Stimulated activated CD4-positive, alpha-beta T cell treated with anti-CD3 and anti-CD28 coated beads, Interleukin-1b, Interleukin-23, amount 100 ng/mL, for 1 hour (primary cell): ENCODE measurements at regions not wholly inside any gene's neighbourhood (a gene's known extent, or its start where the extent isn't known, plus 50 kb on each side); places are given as distances from the start of the nearest gene placed in this dataset.
A peak's percentile ranks its signal among the peaks of the same experiment; 100 is the strongest.
"Not testable (repeated sequence)": the region's sequence is repeated elsewhere in the genome, so short reads cannot be mapped to it uniquely, and the experiment has no call there.

Experiments
- DNase-seq, 2 donors: peaks; one replicate each; pipeline ENCODE4 v3.0.0-alpha.2; 2020; ENCODE audit warnings: low read depth in 2 of 2

DNA sequence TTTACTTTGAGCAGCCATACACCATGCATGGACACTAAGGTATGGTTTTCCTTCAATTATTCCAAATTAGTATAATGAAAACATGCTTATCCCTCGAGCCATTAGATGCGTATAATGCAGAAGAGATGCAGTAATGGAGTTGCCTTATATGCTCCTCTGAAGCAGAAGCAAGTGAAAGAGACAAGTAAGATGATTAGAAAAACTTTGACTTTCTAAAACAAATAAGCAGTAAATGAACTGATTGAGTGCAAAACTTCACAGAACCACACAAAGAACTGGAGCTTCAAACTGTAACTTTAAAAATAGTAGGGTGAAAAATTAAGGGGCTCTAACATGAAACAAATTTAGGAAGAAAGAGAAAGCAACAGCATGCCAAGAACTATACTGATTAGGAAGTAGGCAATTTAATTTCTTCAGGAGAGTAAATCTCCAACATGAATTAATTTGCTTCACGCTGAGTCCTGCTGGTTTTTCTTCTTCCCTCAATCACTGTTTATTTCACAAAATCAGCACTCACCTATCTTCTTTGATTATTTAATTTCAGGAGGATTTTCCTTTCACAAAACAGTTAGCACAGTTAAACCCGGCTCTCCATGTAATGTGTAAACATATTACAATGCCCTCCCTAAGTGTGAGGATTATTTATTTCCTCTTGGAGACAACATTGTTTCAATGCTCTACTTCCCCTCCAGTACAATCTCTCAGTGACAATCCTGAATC is 90.3 kb upstream of the PAM start:
- DNase-seq: no peak

GRCh38 chr5:102666164-102666946 is 88.8 kb upstream of the PAM start:
- no peak for DNase-seq

- no peak for DNase-seq
Observed at GRCh38 chr5:102668220-102668932, 86.7 kb upstream of the PAM start.

GRCh38 chr5:102670224-102670836 is 84.8 kb upstream of the PAM start:
- no peak for DNase-seq

DNA sequence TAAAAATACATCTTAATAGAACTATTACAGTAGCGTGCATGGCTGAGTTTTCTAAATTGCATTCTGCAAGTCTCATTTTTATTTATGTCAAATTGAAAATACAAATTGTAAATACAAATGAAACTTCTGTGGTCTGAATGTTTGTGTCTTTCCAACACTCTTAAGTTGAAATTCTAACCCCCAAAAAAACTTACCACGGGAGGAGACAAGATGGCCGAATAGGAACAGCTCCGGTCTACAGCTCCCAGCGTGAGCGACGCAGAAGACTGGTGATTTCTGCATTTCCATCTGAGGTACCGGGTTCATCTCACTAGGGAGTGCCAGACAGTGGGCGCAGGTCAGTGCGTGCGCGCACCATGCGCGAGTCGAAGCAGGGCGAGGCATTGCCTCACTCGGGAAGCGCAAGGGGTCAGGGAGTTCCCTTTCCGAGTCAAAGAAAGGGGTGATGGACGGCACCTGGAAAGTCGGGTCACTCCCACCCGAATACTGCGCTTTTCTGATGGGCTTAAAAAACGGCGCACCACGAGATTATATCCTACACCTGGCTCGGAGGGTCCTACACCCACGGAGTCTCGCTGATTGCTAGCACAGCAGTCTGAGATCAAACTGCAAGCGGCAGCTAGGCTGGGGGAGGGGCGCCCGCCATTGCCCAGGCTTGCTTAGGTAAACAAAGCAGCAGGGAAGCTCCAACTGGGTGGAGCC is 83.9 kb upstream of the PAM start:
- not testable (repeated sequence) for DNase-seq

- no peak for DNase-seq
Observed at GRCh38 chr5:102678267-102679058, 76.6 kb upstream of the PAM start.

GRCh38 chr5:102681403-102681983 is 73.6 kb upstream of the PAM start:
- peak; percentile 2 to 37 for DNase-seq

DNA sequence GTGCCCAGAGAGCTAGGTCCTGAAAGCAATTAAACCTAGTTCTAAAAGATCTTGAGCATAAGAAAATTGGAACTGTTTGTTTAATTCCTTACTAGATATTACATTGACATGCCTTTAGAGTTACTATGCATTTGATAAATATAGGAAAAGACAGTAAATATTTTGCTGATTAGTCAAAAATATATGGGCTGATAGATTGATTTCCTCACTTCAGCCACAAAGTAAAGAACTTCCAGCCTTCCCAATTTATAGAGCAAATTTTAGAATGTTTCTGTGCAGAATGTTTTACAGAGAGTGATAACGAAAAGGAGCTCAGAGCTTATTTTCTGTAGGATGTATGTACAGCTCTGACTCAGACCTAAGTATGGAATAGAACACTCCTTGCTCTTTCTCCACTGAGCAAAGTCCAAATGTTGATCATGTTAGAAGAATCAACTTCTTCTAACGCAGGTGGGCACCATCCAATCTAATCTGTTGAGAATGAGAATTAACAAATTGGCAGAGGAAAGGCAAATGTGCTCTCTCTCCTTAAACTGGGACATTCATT is 72.9 kb upstream of the PAM start:
- DNase-seq: no peak

- not testable (repeated sequence) for DNase-seq
Observed at GRCh38 chr5:102688076-102688475, 67.0 kb upstream of the PAM start.

DNA sequence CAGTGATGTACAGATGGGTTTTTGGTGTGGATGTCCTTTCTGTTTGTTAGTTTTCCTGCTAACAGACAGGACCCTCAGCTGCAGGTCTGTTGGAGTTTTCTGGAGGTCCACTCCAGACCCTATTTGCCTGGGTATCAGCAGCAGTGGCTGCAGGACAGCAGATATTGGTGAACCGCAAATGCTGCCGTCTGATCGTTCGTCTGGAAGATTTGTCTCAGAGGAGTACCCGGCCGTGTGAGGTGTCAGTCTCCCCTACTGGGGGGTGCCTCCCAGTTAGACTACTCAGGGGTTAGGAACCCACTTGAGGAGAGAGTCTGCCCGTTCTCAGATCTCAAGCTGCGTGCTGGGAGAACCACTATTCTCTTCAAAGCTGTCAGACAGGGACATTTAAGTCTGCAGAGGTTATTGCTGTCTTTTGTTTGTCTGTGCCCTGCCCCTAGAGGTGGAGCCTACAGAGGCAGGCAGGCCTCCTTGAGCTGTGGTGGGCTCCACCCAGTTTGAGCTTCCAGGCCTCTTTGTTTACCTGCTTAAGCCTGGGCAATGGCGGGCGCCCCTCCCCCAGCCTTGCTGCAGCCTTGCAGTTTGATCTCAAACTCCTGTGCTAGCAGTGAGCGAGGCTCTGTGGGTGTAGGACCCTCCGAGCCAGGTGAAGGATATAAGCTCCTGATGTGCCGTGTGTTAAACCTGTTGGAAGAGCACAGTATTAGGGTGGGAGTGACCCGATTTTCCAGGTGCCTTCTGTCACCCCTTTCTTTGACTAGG is 66.3 kb upstream of the PAM start:
- DNase-seq: not testable (repeated sequence)

- DNase-seq: no peak
Observed at GRCh38 chr5:102690910-102691309, 64.2 kb upstream of the PAM start.

GRCh38 chr5:102691434-102691833 is 63.7 kb upstream of the PAM start:
- DNase-seq: no peak

GRCh38 chr5:102700120-102700831 is 54.8 kb upstream of the PAM start:
- no peak for DNase-seq

DNA sequence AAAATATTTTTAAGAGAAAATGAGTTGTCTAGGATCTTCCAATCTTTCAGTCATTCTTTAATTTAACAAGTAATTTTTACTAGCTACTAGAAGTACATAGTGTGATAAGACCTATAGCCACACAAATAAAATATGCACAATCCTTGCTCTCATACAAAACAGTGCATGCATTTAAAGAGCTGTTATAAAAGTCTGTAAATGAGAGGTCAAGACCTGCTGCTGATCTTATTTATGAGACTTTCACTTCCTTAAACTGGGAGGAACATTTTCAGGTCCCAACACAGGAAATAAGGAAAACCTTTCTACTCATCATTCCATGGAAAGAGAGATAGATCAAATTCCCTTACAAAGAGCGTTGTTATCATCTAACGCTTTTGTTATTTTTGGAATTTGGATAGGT is 54.2 kb upstream of the PAM start:
- no peak for DNase-seq

DNA sequence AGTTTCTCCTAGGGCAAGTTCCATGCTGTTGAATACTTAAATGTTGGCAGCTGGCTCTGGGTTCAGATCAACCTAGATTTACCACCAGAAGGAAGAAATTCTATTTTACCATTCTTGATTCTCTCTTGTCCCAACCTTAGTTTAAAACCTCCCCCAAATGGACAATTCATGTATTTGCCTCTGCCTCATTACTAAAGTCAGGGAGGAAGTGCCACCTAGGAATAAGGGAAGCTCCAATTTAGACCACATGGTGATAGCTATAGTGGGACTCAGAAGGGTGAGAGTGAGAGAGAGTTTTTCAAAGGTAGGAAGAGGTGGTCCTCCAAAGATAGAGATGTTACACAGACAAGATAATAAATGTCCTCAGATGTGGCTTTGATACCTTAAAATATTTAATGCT is 53.4 kb upstream of the PAM start:
- DNase-seq: no peak
